Stimulated activated CD4-positive, alpha-beta T cell treated with anti-CD3 and anti-CD28 coated beads, Interleukin-2, amount 100 ng/mL, for 24 hours (primary cell): ENCODE measurements at regions not wholly inside any gene's neighbourhood (a gene's known extent, or its start where the extent isn't known, plus 50 kb on each side); places are given as distances from the start of the nearest gene placed in this dataset.
"Not testable (repeated sequence)": the region's sequence is repeated elsewhere in the genome, so short reads cannot be mapped to it uniquely, and the experiment has no call there.

Experiments
- DNase-seq, 2 donors: peaks; one replicate each; pipeline ENCODE4 v3.0.0-alpha.2; 2020

DNA sequence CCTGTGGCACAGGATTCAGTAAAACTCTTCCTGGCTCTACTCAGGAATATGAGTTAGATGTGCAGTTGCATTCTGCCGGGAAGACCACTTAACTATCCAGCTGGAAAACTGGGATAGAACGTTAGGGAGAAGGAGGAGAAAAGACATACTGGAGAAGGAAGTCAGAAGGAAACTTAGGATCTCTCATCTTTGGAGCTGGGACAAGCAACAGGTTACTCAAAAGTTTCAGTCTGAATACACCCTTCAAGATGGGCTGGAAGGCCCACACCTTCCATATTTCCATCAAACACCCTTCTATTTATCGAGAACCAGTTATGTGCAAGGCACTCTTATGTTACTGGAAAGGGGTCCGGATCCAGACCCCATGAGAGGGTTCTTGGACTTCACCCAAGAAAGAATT lies 440.4 kb upstream of the NRP1 start:
- no peak for DNase-seq

GRCh38 chr10:33773886-33774480 lies 439.5 kb upstream of the NRP1 start:
- DNase-seq: no peak

DNA sequence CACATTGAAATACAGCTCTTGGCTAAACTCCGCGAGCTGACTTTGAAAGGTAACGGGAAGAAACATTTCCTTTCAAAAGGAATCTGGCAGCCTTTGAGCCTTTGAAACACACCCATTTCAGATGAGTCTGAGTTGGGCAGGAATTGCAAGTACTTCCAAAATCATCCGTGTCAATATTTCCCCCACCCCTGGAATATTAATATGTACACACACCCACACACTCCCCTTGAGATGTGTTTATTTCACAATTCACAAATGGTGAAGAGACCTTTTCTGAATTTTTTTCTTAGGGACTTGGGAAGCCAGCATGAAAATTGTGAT lies 438.7 kb upstream of the NRP1 start:
- DNase-seq: no peak

DNA sequence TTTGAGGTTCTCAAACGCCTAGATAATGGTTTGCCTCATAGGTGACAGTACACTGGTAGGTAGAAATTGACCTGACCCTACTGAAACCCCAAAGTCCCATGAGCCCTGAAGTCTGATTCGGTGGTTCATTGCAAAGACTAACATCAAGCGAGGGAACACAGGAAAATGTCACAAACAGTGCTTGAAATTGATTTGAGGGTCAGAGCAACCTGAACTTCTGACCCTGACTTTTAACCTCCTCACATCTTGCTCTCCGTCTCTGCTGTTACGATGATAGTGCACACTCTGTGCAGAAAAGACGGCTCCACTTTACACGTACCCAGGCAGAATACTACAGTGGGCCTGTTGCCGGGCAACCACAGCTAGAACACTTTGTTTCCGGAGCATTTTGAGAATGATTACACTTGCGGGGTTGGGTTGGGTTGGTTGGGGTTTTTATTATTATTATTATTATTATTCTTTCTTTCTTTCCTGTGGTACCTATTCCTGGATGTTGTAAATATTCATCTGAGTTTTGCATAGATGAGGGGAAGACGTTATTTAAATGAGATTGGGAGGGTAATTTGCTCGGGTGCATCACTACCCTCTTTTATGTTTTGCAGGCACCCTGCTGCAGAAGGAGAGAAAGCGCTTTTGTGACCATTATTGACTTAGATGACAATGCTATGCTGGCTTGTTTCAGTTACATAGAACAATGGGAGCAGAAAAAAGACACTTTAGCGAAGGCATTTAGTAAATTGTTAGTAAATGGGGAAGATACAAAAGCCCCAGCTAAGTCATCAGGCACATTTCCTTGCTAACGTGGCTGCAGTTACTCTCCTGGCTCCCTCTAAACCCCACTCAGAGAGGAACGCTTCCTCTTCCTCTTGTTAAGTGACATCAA lies 438.1 kb upstream of the NRP1 start:
- no peak for DNase-seq

- not testable (repeated sequence) for DNase-seq
Measured at GRCh38 chr10:33771856-33772255, 437.4 kb upstream of the NRP1 start.

DNA sequence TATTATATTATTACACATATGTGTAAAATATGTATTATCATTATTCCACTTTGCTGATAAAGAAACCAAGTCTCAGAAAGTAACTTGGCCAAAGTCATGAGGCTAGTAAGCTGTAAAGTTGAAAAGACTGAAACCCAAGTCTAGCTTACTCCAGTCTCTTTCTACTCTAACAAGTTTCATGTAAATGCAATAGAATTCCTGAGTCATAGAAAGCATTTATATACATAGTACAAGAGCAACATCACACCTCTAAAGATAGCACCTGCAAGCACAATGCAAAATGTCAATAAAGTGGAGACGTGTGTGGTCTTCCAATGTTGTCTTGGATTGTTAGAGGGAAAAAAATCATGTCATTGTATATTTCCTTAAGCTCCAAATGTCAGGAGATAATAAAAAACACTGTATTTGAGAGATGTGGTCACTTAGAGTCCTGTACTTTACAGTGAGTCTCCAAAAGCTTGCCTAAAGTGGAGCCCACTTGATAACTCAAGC lies 430.3 kb upstream of the NRP1 start:
- DNase-seq: no peak

DNA sequence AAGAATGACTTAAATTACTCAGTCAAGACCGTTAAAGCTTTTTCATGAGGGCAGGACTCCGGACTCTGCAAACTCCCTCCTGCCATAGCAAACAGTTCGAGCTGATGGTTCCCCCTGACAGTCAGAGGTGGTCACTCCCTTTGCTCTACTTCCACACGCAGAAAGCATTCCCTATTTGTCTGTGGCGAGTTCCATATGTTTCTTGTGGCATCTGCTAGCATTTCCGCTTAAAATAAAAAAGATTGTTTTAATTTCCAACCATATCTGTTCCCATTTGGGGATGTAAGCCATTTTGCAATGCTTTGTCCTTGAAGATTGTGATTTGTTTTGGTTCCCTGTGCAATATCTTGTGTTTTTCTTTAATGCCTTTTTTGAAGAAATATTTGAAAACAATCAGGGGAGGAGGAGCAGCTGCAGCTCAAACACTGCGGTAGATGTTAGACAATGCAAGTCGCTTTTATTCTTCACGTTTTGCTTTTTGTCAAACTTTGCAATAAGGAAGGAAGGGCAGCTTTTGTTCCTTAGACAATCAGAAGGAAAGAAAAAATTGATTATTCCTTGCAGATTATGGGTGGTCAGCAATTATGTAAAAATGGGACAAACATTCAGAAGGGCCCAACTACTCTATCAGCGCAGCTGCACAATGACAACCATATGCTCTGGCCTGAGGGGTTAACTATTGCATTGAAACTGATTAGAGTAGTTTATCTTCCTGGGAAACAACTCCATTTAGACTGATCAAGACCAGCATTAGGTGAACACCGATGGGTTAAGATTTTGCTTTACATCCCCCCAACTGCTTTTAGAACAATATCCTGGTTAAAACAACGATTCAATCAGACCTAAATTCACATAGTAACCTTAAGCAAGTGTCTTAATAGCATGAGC lies 425.8 kb upstream of the NRP1 start:
- no peak for DNase-seq

GRCh38 chr10:33759191-33759590 lies 424.7 kb upstream of the NRP1 start:
- DNase-seq: no peak

- no peak for DNase-seq
Measured at GRCh38 chr10:33758299-33758698, 423.8 kb upstream of the NRP1 start.

DNA sequence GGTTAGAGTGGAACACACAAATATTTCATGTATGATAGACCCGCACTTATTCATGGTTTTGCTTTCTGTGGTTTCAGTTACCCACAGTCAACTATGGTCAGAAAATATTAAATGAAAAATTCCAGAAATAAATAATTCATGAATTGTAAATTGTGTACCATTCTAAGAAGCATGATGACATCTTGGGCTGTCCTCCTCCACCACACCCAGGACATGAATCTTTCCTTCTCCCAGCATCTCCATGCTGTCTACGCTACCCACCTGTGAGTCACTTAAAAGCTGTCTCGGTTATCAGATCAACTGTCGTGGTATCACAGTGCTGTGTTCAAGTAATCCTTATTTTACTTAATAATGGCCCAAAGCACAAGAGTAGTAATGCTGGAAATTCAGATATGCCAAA lies 419.6 kb upstream of the NRP1 start:
- DNase-seq: no peak

- DNase-seq: no peak
Measured at GRCh38 chr10:33753389-33753788, 418.9 kb upstream of the NRP1 start.

GRCh38 chr10:33749790-33750189 lies 415.3 kb upstream of the NRP1 start:
- no peak for DNase-seq

DNA sequence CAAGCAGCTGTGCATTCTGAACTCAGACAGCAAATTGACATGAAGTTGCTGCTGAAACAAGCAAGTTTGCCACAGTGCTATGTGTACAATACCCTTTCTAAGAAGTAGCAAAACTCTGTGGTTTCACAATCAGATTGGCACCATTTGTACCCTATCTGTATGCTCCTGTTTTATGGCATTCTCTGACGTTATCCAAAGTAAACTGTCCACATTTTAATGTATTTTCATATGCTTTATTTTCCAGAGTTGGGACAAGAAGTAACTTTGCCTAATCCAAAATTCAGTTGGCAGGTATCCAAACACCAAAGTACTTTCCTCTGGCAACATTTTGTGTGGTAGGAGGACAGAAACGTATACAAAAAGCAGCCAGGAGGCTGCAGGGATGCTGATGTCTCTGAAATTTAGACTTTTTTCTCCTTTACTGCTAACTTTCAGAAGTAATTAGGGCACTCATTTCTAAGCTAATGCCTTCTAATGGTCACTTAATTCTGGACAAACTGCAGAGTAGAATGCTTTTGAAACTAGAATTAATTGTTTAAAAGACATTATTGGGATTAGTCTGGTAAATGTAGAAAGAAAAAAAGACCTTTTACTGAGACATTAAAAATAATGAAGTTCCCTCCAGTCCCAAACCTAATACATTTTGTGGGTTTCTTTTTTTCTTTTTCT lies 414.7 kb upstream of the NRP1 start:
- DNase-seq: no peak

GRCh38 chr10:33746836-33747268 lies 412.4 kb upstream of the NRP1 start:
- no peak for DNase-seq

DNA sequence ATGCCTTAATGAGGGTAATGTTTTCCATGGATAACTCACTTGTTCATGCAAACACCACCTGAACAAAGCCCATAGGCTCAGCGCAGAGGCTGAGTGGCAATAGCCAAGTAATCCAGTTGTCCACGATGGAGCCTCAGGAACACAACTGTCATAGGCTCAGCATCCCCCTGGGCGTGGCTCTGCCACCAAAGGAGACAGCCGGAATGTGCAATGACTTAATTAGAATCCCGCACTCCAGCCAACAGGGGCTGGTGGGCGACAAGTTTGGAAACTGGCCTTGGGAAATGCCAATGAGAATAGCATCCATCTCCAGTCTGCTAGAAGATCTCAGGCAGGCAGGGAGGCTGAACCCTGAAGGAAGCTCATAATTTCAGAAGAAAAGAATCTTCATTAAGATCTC lies 411.7 kb upstream of the NRP1 start:
- no peak for DNase-seq

GRCh38 chr10:33743429-33743857 lies 409.0 kb upstream of the NRP1 start:
- DNase-seq: no peak

DNA sequence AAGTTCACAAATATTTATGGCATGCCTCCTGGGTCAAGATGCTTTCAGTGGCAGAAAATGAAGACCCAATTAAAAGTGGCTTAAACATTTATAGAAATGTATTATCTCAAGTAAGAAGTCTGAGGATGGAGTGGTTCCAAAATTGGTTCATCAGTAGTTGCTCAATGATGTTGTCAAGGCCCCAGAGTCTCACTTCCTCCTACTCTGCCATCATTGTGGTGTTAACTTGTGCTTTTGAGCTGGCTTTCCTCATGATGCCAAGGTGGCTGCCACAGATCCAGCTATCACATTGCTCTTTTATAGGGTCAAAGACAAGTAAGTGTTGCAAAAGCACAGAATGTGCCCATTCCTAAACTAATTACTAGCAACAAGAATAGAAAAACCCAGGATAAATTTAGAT lies 404.6 kb upstream of the NRP1 start:
- DNase-seq: no peak

GRCh38 chr10:33735464-33735923 lies 401.0 kb upstream of the NRP1 start:
- DNase-seq: no peak

DNA sequence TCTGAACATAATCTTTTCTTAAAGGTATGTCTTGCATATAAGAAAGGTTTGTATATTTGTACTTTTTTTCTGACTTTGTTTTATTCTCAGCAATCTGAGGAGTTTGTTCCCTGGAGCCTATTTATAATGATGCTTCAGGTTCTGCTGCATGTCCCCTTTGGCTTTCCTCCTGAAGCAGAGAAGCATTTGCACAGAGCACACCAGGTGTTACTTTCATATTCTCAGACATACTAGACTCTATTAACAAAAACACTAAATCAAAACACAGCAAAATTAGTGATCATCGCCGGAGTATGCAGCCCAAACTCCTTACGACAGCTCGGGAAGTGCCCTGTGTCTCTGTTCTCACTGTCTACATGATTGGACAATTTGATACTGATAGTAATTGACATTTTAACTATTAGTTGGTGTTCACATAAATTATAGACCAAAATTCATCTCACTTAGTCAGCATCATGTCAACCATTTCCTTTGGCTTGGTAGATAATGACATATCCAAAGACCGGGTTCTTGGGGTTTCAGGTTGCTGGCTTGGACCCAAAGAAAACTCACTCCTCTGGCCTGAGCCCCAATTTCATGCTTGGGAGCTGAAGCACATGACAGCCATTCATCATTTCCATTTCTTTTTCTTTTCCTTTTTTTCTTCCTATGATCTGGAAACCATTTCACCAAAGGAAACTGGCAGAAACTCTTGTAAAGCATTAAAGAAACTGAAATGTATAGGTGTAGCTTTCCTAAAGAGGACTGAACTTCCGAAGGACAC lies 400.1 kb upstream of the NRP1 start:
- no peak for DNase-seq

- no peak for DNase-seq
Measured at GRCh38 chr10:33733058-33733457, 398.6 kb upstream of the NRP1 start.

DNA sequence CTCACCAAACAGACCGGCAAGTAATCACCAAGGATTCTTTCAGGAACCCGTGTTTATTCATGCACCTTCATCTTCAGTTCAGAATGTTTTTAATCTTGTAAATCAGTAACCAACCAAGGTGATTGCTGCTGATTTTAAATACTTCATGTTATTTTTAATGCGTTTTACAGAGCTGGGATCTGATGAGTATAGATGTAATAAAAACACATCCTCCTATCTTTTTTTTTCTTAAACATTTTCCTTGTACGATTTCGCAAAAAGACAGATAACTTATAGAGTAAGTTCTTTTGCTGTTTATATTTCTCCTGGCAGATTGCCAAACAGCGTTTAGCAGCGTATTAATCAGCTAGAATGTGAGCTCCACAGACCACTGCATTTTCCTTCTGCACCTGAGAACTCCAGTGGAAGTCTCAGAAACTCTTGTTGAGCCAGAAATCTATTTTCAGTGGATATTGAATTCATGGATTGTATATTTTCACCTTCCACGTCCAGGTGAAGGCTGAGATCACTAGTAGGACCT lies 397.8 kb upstream of the NRP1 start:
- no peak for DNase-seq

- DNase-seq: no peak
Measured at GRCh38 chr10:33731322-33731721, 396.9 kb upstream of the NRP1 start.
